Endodermal cell (in vitro differentiated cells): ENCODE measurements at regions not wholly inside any gene's neighbourhood (a gene's known extent, or its start where the extent isn't known, plus 50 kb on each side); places are given as distances from the start of the nearest gene placed in this dataset.

Experiments used
- DNase-seq: peaks from one replicate; pipeline ENCODE4 v3.0.0-alpha.2; 2017
- H3K27ac ChIP-seq: 2 replicates; pipeline ENCODE4 v1.5.1; 2013; ENCODE audit warnings: mild to moderate bottlenecking, low read depth, low read length, moderate library complexity
- H3K27me3 ChIP-seq: 2 replicates; pipeline ENCODE4 v1.6.1; 2013; ENCODE audit warnings: mild to moderate bottlenecking, low read length, moderate library complexity; ENCODE audit not compliant: insufficient read depth, control insufficient read depth, poor library complexity, severe bottlenecking
- H3K36me3 ChIP-seq: 2 replicates; pipeline ENCODE4 v1.7.0; 2013; ENCODE audit warnings: mild to moderate bottlenecking, low read length, moderate library complexity; ENCODE audit not compliant: control insufficient read depth, insufficient read depth
- H3K4me1 ChIP-seq: one replicate; pipeline ENCODE4 v1.7.0; 2013; ENCODE audit warnings: low read length; ENCODE audit not compliant: control insufficient read depth, insufficient read depth
- H3K4me3 ChIP-seq: 2 replicates; pipeline ENCODE4 v1.5.1; 2013; ENCODE audit warnings: mild to moderate bottlenecking, low read length, moderate library complexity
- H3K9ac ChIP-seq: 2 replicates; pipeline ENCODE4 v1.6.1; 2013; ENCODE audit warnings: mild to moderate bottlenecking, low read length, moderate library complexity; ENCODE audit not compliant: poor library complexity, severe bottlenecking; ENCODE audit errors: extremely low read depth
- H3K9me3 ChIP-seq: 2 replicates; pipeline ENCODE4 v1.6.1; 2013; ENCODE audit warnings: mild to moderate bottlenecking, low read length, moderate library complexity; ENCODE audit not compliant: control insufficient read depth
- H3K27ac Mint-ChIP-seq: 2 replicates; pipeline ENCODE4 v1.8.0; 2020; ENCODE audit warnings: mixed read lengths
- H3K27me3 Mint-ChIP-seq: 2 replicates; pipeline ENCODE4 v1.8.0; 2021; ENCODE audit warnings: mild to moderate bottlenecking, mixed read lengths; ENCODE audit not compliant: insufficient read depth
- H3K36me3 Mint-ChIP-seq: 2 replicates; pipeline ENCODE4 v1.8.0; 2020; ENCODE audit warnings: low read depth, mixed read lengths
- H3K4me1 Mint-ChIP-seq: 2 replicates; pipeline ENCODE4 v1.8.0; 2020; ENCODE audit warnings: mixed read lengths
- H3K4me3 Mint-ChIP-seq: 2 replicates; pipeline ENCODE4 v1.8.0; 2020; ENCODE audit warnings: mild to moderate bottlenecking, moderate library complexity, mixed read lengths
- H3K9me3 Mint-ChIP-seq: 2 replicates; pipeline ENCODE4 v1.8.0; 2020; ENCODE audit warnings: mild to moderate bottlenecking, mixed read lengths
- WGBS, 2 experiments: methylation state at CpG; one replicate each; pipeline versions ENCODE4 v1.1.5 to v1.1.7; 2013; ENCODE audit warnings: missing lambda C conversion rate in 2 of 2, mixed read lengths in 1 of 2; ENCODE audit not compliant: insufficient coverage in 1 of 2, insufficient read length in 1 of 2; 5-methylcytosine and 5-hydroxymethylcytosine counted together
- TF ChIP-seq, protein P1 (sequence below): fragments of 200-600 bp; sonication (generic); conservative IDR thresholded peaks from 2 replicates; pipeline ENCODE4 v1.5.0; 2021; ENCODE audit warnings: antibody characterized with exemption, mild to moderate bottlenecking

DNA sequence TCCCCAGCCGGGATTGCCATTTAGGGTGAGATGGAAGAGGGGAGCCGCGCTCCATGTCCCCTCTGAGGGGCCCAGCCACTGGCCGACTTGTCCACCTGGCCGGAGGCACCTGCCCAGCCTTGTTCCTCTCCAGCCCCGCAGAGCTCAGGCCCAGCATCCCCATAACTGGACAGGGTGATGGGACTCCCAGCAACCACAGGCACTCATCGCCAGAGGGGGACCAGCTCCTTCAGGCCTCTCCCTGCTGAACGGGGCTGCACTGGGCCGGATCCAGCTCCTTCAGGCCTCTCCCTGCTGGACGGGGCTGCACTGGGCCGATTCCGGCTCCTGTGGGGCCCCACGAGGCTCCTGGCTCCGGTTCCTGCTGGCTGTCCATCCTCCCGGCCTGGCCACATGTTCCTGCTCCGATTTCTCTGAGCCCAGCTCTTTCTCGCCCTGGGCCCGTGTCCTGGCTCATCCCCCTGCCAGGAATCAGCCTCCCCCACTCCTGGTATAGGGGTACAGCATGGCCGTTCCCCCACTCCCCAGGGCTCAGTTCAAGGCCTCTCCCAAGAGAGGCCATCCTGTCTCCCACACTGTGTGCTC lies 56.1 kb upstream of the ADGRA1 start:
- H3K36me3 Mint-ChIP-seq = no peaks in the 10 kb centered on the region
- WGBS, 2 experiments = 92 to 99% methylated on average over 9 to 19 of the region's 19 CpGs
- Histone ChIP-seq H3K4me1 (peaks cover 11% of the 10 kb centered on the region), H3K4me3 (no peak overlapping the region), H3K9me3 (no peaks in the 10 kb centered on the region), H3K27me3 (no peaks in the 10 kb centered on the region), H3K27ac (no peak overlapping the region), H3K9ac (no peak overlapping the region), H3K36me3 (no peaks in the 10 kb centered on the region)
- H3K4me3 Mint-ChIP-seq = no peak overlapping the region
- peaks cover 6% of the 10 kb centered on the region for H3K27me3 Mint-ChIP-seq
- H3K9me3 Mint-ChIP-seq = no peaks in the 10 kb centered on the region
- H3K27ac Mint-ChIP-seq = no peak overlapping the region
- H3K4me1 Mint-ChIP-seq = peaks cover 18% of the 10 kb centered on the region
- TF ChIP-seq, protein P1, sequence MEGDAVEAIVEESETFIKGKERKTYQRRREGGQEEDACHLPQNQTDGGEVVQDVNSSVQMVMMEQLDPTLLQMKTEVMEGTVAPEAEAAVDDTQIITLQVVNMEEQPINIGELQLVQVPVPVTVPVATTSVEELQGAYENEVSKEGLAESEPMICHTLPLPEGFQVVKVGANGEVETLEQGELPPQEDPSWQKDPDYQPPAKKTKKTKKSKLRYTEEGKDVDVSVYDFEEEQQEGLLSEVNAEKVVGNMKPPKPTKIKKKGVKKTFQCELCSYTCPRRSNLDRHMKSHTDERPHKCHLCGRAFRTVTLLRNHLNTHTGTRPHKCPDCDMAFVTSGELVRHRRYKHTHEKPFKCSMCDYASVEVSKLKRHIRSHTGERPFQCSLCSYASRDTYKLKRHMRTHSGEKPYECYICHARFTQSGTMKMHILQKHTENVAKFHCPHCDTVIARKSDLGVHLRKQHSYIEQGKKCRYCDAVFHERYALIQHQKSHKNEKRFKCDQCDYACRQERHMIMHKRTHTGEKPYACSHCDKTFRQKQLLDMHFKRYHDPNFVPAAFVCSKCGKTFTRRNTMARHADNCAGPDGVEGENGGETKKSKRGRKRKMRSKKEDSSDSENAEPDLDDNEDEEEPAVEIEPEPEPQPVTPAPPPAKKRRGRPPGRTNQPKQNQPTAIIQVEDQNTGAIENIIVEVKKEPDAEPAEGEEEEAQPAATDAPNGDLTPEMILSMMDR = no peak
- no peak for DNase-seq

DNA sequence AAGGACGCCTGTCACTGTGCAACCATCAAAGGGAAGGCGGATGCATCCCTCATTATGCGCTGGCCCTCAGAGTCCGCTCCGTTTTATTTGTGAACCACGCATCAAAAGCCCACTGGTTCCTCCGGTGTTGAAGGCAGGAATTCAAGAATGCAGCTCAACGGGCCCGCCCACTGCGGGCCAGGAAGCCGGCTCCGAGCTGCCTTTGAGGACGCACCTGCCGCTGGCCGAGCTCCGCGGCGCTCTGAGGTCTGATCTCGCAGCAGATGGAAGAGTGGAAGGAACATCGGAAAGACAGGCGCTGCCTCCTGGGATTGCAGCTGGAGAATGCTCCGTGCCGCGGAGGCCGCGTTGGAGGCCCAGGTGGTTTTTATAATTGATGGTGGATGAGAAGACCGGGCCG lies 56.9 kb upstream of the ADGRA1 start:
- H3K36me3 ChIP-seq = no peaks in the 10 kb centered on the region
- 40 to 78% methylated on average over 17 to 28 of the region's 28 CpGs for WGBS, 2 experiments
- H3K9me3 Mint-ChIP-seq = no peaks in the 10 kb centered on the region
- no peaks in the 10 kb centered on the region for H3K9me3 ChIP-seq
- no peak overlapping the region for H3K27ac Mint-ChIP-seq
- peaks cover 6% of the 10 kb centered on the region for H3K27me3 Mint-ChIP-seq
- TF ChIP-seq, protein P1 = no peak
- H3K36me3 Mint-ChIP-seq = no peaks in the 10 kb centered on the region
- H3K4me1 ChIP-seq = peaks cover 7% of the 10 kb centered on the region
- no peak overlapping the region for H3K9ac ChIP-seq
- H3K27ac ChIP-seq = no peak overlapping the region
- no peaks in the 10 kb centered on the region for H3K27me3 ChIP-seq
- DNase-seq = peak; percentile 81
- H3K4me3 ChIP-seq = no peak overlapping the region
- H3K4me1 Mint-ChIP-seq = peaks cover 13% of the 10 kb centered on the region
- H3K4me3 Mint-ChIP-seq = no peak overlapping the region

DNA sequence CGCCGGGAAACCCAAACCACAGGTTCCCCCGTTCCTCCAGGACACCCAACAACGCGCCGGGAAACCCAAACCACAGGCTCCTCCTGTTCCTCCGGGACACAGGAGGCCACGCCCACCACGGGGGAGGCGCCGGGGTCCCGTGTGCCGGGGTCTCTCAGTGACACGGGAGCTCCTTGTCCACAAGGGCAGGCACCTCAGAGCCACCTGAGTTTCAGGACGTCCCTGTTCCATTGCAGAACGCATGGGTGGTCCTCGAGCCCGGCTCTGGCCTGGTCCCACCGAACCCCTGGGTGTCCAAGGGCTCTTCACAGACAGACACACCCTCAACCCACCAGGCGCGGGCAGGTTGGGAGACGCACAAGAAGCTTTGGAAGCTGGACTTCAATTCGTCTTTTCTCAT lies 57.6 kb upstream of the ADGRA1 start:
- H3K4me3 ChIP-seq = no peak overlapping the region
- H3K27me3 ChIP-seq = no peaks in the 10 kb centered on the region
- H3K27ac ChIP-seq = no peak overlapping the region
- Mint-ChIP-seq H3K27ac (no peak overlapping the region), H3K4me1 (peaks cover 7% of the 10 kb centered on the region), H3K27me3 (peaks cover 6% of the 10 kb centered on the region), H3K4me3 (no peak overlapping the region), H3K36me3 (no peaks in the 10 kb centered on the region), H3K9me3 (no peaks in the 10 kb centered on the region)
- TF ChIP-seq, protein P1 = no peak
- H3K4me1 ChIP-seq = peaks cover under 1% of the 10 kb centered on the region
- no peaks in the 10 kb centered on the region for H3K9me3 ChIP-seq
- WGBS, 2 experiments = 89 to 92% methylated on average over 11 to 23 of the region's 23 CpGs
- H3K9ac ChIP-seq = no peak overlapping the region
- DNase-seq = no peak
- no peaks in the 10 kb centered on the region for H3K36me3 ChIP-seq
